ENCODE measurements at regions not wholly inside any gene's neighbourhood (a gene's known extent, or its start where the extent isn't known, plus 50 kb on each side); places are given as distances from the start of the nearest gene placed in this dataset.
A peak's percentile ranks its signal among the peaks of the same experiment; 100 is the strongest.
"Not testable (repeated sequence)": the region's sequence is repeated elsewhere in the genome, so short reads cannot be mapped to it uniquely, and the experiment has no call there.

- no peak for DNase-seq (ENCODE audit: extremely low read depth in 1 of 11, low read depth in 9 of 11, low spot score in 4 of 11)
Observed at GRCh38 chr4:138658518-138658917, 357.1 kb upstream of the NOCT start.

GRCh38 chr4:138656990-138657389, 358.6 kb upstream of the NOCT start:
- no peak for DNase-seq (ENCODE audit: extremely low read depth in 1 of 11, low read depth in 9 of 11, low spot score in 4 of 11)

DNA sequence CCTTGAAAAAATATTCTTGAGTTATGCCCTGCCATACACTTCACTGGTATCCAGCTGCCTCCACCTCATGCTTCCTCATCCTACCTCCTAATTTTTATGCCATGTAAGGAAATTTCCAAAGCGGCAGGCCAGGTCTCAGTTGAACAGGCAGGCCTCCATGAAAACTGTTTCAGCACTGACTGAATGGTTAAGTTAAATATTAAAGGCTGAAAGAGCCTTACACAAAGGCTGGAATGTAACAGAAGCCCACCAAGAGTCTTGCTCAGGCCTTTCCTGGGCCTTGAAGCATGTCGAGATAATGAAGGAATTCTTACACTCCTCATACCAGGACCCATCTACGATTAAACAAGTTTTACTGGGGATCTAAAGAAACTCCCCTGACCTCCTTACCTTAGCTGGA, 359.6 kb upstream of the NOCT start:
- peak in 1 of 11 donors; percentile 46 for DNase-seq (ENCODE audit: extremely low read depth in 1 of 11, low read depth in 9 of 11, low spot score in 4 of 11)

DNA sequence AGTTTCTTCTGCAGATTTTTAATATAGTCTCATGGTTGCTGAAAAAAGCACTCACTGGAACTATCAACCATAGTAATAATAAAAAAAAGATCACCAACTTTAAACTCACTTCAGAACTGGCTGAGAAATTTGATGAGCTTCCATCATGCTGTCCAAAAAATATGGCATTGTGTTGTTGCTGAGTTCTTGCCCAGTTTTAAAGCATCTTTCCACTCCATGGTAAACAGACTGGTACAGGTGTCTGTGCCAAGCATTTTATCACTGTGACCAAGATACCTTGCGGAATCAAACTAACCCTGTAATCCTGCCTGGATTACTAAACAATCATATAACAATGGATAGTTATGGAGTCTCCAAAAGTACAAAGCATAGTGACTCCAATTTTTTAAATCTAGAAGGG, 360.3 kb upstream of the NOCT start:
- DNase-seq (ENCODE audit: extremely low read depth in 1 of 11, low read depth in 9 of 11, low spot score in 4 of 11), result no peak

GRCh38 chr4:138650929-138651448, 364.6 kb upstream of the NOCT start:
- DNase-seq (ENCODE audit: extremely low read depth in 1 of 11, low read depth in 9 of 11, low spot score in 4 of 11), result no peak

GRCh38 chr4:138650495-138650894, 365.1 kb upstream of the NOCT start:
- no peak for DNase-seq (ENCODE audit: extremely low read depth in 1 of 11, low read depth in 9 of 11, low spot score in 4 of 11)

DNA sequence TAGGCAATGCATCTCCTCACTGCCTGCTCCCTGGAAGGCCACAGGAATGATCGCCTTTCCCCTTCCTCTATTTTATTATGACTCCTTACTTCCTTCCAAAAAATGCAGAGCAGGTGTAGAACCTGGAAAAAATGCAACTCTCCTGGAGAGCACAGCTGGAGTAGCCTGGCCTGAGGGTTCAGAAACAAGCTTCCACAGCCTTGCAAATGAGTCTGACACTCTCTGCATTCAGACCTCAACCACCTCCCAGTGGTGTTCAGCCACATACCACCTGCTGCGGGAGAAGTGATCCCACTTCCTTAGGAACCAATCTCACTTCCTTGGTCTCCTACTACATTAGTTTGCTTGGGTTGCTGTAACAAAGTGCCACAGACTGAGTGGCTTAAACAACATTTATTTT, 368.1 kb upstream of the NOCT start:
- DNase-seq (ENCODE audit: extremely low read depth in 1 of 11, low read depth in 9 of 11, low spot score in 4 of 11), result no peak

- no peak for DNase-seq (ENCODE audit: extremely low read depth in 1 of 11, low read depth in 9 of 11, low spot score in 4 of 11)
Observed at GRCh38 chr4:138646383-138646782, 369.2 kb upstream of the NOCT start.

- no peak for DNase-seq (ENCODE audit: extremely low read depth in 1 of 11, low read depth in 9 of 11, low spot score in 4 of 11)
Observed at GRCh38 chr4:138645289-138645688, 370.3 kb upstream of the NOCT start.

DNA sequence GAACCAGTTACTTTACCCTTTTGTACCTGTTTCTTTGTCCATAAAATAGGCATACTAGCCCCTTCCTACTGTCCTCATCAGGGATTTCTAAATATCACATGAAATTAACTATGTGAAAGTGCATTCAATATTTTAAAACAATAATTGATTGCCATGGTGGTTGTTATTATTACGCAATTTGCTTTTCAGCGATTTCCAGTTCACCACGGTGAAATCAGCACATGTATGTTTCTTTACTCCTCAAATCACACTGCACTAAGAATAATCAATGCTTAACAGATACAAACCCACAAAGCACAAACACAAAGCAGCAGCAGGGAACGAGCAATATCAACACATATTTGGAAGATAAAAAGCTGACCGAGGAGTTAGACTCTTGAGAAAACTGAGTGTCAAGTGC, 371.3 kb upstream of the NOCT start:
- DNase-seq (ENCODE audit: extremely low read depth in 1 of 11, low read depth in 9 of 11, low spot score in 4 of 11), result no peak

GRCh38 chr4:138643827-138644226, 371.8 kb upstream of the NOCT start:
- DNase-seq (ENCODE audit: extremely low read depth in 1 of 11, low read depth in 9 of 11, low spot score in 4 of 11), result no peak

GRCh38 chr4:138639018-138639741, 376.4 kb upstream of the NOCT start:
- DNase-seq (ENCODE audit: extremely low read depth in 1 of 11, low read depth in 9 of 11, low spot score in 4 of 11), result no peak

DNA sequence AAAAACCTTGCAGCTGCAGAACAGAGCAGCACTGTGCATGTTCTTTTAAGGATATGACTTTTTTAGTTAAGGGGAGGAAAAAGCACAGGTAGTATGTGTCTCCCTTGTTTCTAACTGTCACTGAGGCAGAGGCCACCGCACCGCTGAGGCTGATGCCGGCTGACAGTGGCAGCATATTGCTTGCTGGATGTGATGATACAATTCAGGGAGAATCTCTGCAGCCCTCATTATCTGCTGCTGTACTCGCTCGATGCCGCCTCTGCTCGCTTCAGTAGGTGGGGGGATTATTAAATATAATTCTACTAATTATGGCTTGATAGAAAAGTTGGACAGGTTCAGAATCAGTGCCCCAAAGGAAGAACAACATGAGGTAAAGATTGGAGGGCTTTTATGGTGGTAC, 378.8 kb upstream of the NOCT start:
- DNase-seq (ENCODE audit: extremely low read depth in 1 of 11, low read depth in 9 of 11, low spot score in 4 of 11), result no peak

GRCh38 chr4:138634915-138635314, 380.7 kb upstream of the NOCT start:
- no peak for DNase-seq (ENCODE audit: extremely low read depth in 1 of 11, low read depth in 9 of 11, low spot score in 4 of 11)

DNA sequence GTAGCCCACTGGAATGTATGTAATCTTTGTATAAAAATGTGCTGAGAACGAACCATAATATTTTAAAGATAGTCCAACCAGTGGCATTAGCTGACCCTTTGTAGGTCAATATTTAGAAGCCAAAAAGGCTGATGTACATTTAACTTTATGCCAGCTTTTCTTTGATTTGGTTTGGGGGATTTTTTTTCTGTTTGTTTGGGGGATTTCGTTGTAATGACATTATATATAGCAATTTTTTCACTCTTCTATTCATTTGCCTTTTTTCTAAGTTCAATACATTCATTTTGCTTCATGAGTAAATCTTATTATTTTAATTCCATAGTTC, 382.0 kb upstream of the NOCT start:
- DNase-seq (ENCODE audit: extremely low read depth in 1 of 11, low read depth in 9 of 11, low spot score in 4 of 11), result no peak

- DNase-seq (ENCODE audit: extremely low read depth in 1 of 11, low read depth in 9 of 11, low spot score in 4 of 11), result no peak
Observed at GRCh38 chr4:138632856-138633579, 382.6 kb upstream of the NOCT start.

GRCh38 chr4:138630666-138631065, 384.9 kb upstream of the NOCT start:
- DNase-seq (ENCODE audit: extremely low read depth in 1 of 11, low read depth in 9 of 11, low spot score in 4 of 11), result no peak

- no peak for DNase-seq (ENCODE audit: extremely low read depth in 1 of 11, low read depth in 9 of 11, low spot score in 4 of 11)
Observed at GRCh38 chr4:138629669-138630068, 385.9 kb upstream of the NOCT start.

DNA sequence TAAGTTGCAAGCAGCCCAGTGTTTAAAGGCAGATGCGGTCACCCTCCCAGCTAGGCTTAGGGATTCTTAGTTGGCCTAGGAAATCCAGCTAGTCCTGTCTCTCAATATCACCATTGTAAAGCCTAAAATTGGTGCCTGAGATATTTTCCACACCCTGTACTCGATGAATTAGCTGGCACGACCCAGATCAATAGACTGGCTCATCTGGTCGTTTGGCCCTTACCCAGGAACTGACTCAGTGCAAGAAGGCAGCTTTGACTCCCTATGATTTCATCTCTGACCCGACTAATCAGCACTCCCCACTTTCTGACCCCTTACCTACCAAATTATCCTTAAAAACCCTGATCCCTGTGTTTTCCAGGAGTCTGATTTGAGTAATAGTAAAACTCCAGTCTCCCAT, 384.9 kb upstream of the SLC7A11 start:
- no peak for DNase-seq (ENCODE audit: extremely low read depth in 1 of 11, low read depth in 9 of 11, low spot score in 4 of 11)

DNA sequence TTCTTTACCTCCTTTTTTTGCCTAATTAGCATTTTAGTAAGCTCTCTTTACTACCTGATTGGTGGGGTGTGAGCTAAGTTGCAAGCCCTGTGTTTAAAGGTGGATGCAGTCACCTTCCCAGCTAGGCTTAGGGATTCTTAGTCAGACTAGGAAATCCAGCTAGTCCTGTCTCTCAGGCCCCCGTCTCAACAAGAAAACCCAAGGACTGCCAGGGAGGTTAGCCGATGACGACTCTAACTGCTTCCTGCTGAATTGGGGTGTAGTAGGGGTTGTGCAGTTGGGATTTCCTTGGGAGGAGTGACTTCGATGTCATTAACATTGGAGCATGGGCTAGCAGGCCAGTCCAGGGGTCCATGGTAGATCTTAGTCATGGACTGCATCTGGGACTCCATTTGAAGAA, 380.2 kb upstream of the SLC7A11 start:
- DNase-seq (ENCODE audit: extremely low read depth in 1 of 11, low read depth in 9 of 11, low spot score in 4 of 11), result not testable (repeated sequence)

- no peak for DNase-seq (ENCODE audit: extremely low read depth in 1 of 11, low read depth in 9 of 11, low spot score in 4 of 11)
Observed at GRCh38 chr4:138616775-138617174, 374.6 kb upstream of the SLC7A11 start.

Data from renal cortex interstitium (tissue), 11 donors.